WI38 (cell line): ENCODE measurements at regions not wholly inside any gene's neighbourhood (a gene's known extent, or its start where the extent isn't known, plus 50 kb on each side); places are given as distances from the start of the nearest gene placed in this dataset.

Source experiments
- H3K4me3 ChIP-seq: 2 replicates; pipeline ENCODE4 v1.5.1; 2011; ENCODE audit warnings: low read depth, mild to moderate bottlenecking, control low read depth, low read length
- CTCF ChIP-seq: IDR thresholded peaks from 2 replicates; pipeline ENCODE4 v1.5.1; 2012; ENCODE audit warnings: low read depth, mild to moderate bottlenecking, control low read depth, low read length

GRCh38 chr5:133781436-133782225 lies 169.3 kb upstream of the FSTL4 start:
- no peak overlapping the region for H3K4me3 ChIP-seq
- TF ChIP-seq CTCF: no peak

- no peak for TF ChIP-seq CTCF
- H3K4me3 ChIP-seq: no peak overlapping the region
Measured at GRCh38 chr5:133780619-133781280, 168.4 kb upstream of the FSTL4 start.

- no peak for TF ChIP-seq CTCF
- no peak overlapping the region for H3K4me3 ChIP-seq
Measured at GRCh38 chr5:133779828-133780475, 167.6 kb upstream of the FSTL4 start.

- no peak for TF ChIP-seq CTCF
- H3K4me3 ChIP-seq: no peak overlapping the region
Measured at GRCh38 chr5:133778636-133779035, 166.3 kb upstream of the FSTL4 start.

- no peak overlapping the region for H3K4me3 ChIP-seq
- no peak for TF ChIP-seq CTCF
Measured at GRCh38 chr5:133777951-133778350, 165.6 kb upstream of the FSTL4 start.

GRCh38 chr5:133775584-133776304 lies 163.4 kb upstream of the FSTL4 start:
- no peak for TF ChIP-seq CTCF
- no peak overlapping the region for H3K4me3 ChIP-seq
